ENCODE measurements at regions not wholly inside any gene's neighbourhood (a gene's known extent, or its start where the extent isn't known, plus 50 kb on each side); places are given as distances from the start of the nearest gene placed in this dataset.

DNA sequence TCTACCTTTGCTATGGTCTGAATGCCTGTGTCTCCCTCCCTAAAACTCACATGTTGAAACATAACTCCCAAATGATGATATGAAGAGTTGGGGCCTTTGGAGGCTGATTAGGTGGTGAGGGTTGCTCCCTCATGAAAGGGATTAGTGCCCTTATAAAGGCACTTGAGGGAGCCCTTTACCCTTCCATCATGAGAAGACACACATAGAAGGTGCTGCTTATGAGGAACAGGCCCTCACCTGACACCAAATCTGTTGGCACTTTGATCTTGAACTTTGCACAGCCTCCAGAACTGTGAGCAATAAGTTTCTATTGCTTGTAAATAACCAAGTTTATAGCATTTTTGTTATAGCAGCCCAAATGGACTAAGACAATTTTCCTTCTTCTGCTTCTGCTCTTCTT, 76.2 kb upstream of the ADAMTS9 start:
- Histone ChIP-seq H3K36me3 (ENCODE audit: control insufficient read depth, insufficient read depth, low read length) (no peaks in the 10 kb centered on the region), H3K4me3 (ENCODE audit: low read depth, low read length) (no peak overlapping the region), H3K27me3 (ENCODE audit: control insufficient read depth, insufficient read depth, low read length) (no peaks in the 10 kb centered on the region)
- TF ChIP-seq, protein P1, sequence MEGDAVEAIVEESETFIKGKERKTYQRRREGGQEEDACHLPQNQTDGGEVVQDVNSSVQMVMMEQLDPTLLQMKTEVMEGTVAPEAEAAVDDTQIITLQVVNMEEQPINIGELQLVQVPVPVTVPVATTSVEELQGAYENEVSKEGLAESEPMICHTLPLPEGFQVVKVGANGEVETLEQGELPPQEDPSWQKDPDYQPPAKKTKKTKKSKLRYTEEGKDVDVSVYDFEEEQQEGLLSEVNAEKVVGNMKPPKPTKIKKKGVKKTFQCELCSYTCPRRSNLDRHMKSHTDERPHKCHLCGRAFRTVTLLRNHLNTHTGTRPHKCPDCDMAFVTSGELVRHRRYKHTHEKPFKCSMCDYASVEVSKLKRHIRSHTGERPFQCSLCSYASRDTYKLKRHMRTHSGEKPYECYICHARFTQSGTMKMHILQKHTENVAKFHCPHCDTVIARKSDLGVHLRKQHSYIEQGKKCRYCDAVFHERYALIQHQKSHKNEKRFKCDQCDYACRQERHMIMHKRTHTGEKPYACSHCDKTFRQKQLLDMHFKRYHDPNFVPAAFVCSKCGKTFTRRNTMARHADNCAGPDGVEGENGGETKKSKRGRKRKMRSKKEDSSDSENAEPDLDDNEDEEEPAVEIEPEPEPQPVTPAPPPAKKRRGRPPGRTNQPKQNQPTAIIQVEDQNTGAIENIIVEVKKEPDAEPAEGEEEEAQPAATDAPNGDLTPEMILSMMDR (IDR thresholded peaks at IDR 0.05; ENCODE audit: insufficient read depth, low read length, severe bottlenecking), result peak; percentile 17
- DNase-seq (ENCODE audit: low read depth) (peak; percentile 1), FAIRE-seq (no peak)

- Histone ChIP-seq H3K27me3 (ENCODE audit: control insufficient read depth, insufficient read depth, low read length) (no peaks in the 10 kb centered on the region), H3K4me3 (ENCODE audit: low read depth, low read length) (no peak overlapping the region), H3K36me3 (ENCODE audit: control insufficient read depth, insufficient read depth, low read length) (no peaks in the 10 kb centered on the region)
- no peak for FAIRE-seq
- TF ChIP-seq, protein P1 (IDR thresholded peaks at IDR 0.05; ENCODE audit: insufficient read depth, low read length, severe bottlenecking), result no peak
- DNase-seq (ENCODE audit: low read depth), result no peak
These were observed 73.9 kb upstream of the ADAMTS9 start for GRCh38 chr3:64761729-64762128.

- no peaks in the 10 kb centered on the region for H3K36me3 ChIP-seq (ENCODE audit: control insufficient read depth, insufficient read depth, low read length)
- FAIRE-seq, result no peak
- H3K27me3 ChIP-seq (ENCODE audit: control insufficient read depth, insufficient read depth, low read length), result no peaks in the 10 kb centered on the region
- no peak overlapping the region for H3K4me3 ChIP-seq (ENCODE audit: low read depth, low read length)
- DNase-seq (ENCODE audit: low read depth), result no peak
- TF ChIP-seq, protein P1 (IDR thresholded peaks at IDR 0.05; ENCODE audit: insufficient read depth, low read length, severe bottlenecking), result no peak
These were observed 72.5 kb upstream of the ADAMTS9 start for GRCh38 chr3:64760258-64760657.

GRCh38 chr3:64759811-64760210, 72.0 kb upstream of the ADAMTS9 start:
- Histone ChIP-seq H3K4me3 (ENCODE audit: low read depth, low read length) (no peak overlapping the region), H3K27me3 (ENCODE audit: control insufficient read depth, insufficient read depth, low read length) (no peaks in the 10 kb centered on the region), H3K36me3 (ENCODE audit: control insufficient read depth, insufficient read depth, low read length) (no peaks in the 10 kb centered on the region)
- FAIRE-seq, result no peak
- DNase-seq (ENCODE audit: low read depth), result peak; percentile 1
- TF ChIP-seq, protein P1 (IDR thresholded peaks at IDR 0.05; ENCODE audit: insufficient read depth, low read length, severe bottlenecking), result no peak

DNA sequence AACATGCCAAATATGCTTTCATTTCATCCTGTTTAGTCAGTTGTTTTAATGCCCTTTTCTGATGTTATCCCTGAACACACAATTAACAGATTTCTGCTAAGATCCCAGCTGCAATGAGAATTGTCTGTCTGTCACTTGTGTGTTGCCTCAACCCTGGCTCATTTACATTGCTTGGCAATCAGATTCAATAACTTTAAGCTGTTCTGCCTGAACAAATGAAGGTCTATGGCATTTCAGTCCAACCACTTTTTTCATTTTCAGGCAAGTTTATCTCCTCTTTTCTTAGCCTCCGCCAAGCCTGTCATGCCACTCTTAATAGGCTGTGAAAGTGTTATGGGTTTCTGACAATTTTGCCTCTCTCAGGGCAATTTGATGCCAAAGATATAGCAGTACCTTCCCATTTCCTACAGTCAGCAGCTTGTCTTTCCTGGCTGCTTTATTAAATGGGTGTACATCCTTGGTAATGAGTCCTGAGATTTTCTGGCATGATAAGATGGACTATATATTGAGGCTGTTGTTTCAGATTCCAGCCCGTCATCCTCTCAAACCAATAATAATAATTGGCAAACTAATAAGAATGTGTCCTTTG, 68.7 kb upstream of the ADAMTS9 start:
- Histone ChIP-seq H3K27me3 (ENCODE audit: control insufficient read depth, insufficient read depth, low read length) (no peaks in the 10 kb centered on the region), H3K36me3 (ENCODE audit: control insufficient read depth, insufficient read depth, low read length) (no peaks in the 10 kb centered on the region), H3K4me3 (ENCODE audit: low read depth, low read length) (no peak overlapping the region)
- FAIRE-seq, result no peak
- no peak for DNase-seq (ENCODE audit: low read depth)
- TF ChIP-seq, protein P1 (IDR thresholded peaks at IDR 0.05; ENCODE audit: insufficient read depth, low read length, severe bottlenecking), result no peak

All from bronchial epithelial cell (primary cell).